ENCODE measurements at regions not wholly inside any gene's neighbourhood (a gene's known extent, or its start where the extent isn't known, plus 50 kb on each side); places are given as distances from the start of the nearest gene placed in this dataset.

DNA sequence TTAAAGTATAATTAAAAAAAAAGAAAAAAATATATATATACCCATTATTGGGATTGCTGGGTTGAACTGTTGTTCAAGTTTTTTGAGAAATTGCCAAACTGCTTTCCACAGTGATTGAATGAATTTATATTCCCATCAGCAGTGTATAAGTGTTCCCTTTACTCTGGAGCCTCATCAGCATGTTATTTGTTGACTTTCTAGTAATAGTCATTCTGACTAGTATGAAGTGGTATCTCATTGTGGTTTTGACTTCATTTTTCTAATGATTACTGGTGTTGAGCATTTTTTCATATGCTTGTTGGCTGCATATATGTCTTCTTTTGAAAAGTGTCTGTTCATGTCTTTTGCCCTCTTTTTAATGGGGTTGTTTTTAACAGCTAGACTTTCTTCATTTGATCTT is 1260.8 kb upstream of the GJE1 start:
- Histone ChIP-seq H3K27ac (no peak overlapping the region), H3K4me1 (no peaks in the 10 kb centered on the region), H3K36me3 (no peaks in the 10 kb centered on the region), H3K4me3 (no peak overlapping the region), H3K9me3 (peaks cover 0 to 4% (median 0%) of the 10 kb centered on the region in 3 donors), H3K27me3 (no peaks in the 10 kb centered on the region)
- DNase-seq, result no peak
- TF ChIP-seq POLR2A (IDR thresholded peaks at IDR 0.05), result no peak
- intact Hi-C loops (cut with DNase I), result no loop called here

DNA sequence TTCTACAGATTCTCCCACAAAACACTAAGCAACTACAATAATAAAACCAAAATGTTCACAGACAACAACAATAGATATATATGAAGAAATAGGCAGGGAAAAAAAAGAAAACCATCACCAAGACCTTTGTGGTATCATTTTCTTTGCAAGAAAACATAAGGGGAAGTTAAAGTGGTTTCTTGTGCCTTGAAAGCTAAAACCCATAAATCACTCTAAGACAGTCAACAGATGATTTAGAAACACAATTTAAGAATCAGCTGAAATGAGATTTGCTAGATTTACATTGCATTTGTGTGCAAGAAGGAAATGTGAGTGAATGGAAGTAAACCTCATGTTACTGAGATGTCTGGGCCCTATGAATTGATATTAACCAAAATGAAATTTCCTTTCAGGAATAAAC is 1265.4 kb upstream of the GJE1 start:
- Histone ChIP-seq H3K27ac (no peak overlapping the region), H3K36me3 (no peaks in the 10 kb centered on the region), H3K4me1 (no peaks in the 10 kb centered on the region), H3K27me3 (no peaks in the 10 kb centered on the region), H3K4me3 (no peak overlapping the region), H3K9me3 (peaks cover 0 to 4% (median 0%) of the 10 kb centered on the region in 3 donors)
- DNase-seq, result no peak
- TF ChIP-seq, protein P1, sequence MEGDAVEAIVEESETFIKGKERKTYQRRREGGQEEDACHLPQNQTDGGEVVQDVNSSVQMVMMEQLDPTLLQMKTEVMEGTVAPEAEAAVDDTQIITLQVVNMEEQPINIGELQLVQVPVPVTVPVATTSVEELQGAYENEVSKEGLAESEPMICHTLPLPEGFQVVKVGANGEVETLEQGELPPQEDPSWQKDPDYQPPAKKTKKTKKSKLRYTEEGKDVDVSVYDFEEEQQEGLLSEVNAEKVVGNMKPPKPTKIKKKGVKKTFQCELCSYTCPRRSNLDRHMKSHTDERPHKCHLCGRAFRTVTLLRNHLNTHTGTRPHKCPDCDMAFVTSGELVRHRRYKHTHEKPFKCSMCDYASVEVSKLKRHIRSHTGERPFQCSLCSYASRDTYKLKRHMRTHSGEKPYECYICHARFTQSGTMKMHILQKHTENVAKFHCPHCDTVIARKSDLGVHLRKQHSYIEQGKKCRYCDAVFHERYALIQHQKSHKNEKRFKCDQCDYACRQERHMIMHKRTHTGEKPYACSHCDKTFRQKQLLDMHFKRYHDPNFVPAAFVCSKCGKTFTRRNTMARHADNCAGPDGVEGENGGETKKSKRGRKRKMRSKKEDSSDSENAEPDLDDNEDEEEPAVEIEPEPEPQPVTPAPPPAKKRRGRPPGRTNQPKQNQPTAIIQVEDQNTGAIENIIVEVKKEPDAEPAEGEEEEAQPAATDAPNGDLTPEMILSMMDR (IDR thresholded peaks at IDR 0.05), result no peak
- TF ChIP-seq POLR2A (IDR thresholded peaks at IDR 0.05), result no peak
- intact Hi-C loops (cut with DNase I), result no loop called here

DNA sequence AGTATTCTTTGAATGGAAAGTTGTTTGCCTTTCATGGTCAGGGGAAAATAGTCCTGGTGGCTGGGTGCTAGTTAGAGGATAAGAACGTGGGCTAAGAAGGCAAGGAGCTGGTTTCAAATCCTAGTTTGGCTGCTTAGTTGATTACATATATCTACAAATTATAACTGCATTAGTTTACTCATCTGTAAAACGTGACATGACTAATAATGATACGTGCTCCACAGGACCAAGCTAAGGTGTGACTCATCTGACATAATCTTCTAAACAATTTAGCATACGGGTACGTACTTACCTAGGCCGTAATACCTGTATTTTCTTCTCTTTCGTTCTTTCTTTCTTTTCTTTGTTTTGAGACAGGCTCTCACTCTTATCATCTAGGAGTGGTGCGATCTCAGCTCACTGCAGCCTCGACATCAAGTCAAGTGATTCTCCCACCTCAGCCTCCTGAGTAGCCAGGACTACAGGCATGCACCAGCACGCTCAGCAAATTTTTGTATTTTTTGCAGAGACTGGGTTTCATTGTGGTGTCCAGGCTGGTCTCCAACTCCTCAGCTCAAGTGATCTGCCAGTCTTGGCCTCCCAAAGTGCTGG is 1274.2 kb upstream of the GJE1 start:
- TF ChIP-seq POLR2A (IDR thresholded peaks at IDR 0.05), result no peak
- TF ChIP-seq, protein P1 (IDR thresholded peaks at IDR 0.05), result no peak

DNA sequence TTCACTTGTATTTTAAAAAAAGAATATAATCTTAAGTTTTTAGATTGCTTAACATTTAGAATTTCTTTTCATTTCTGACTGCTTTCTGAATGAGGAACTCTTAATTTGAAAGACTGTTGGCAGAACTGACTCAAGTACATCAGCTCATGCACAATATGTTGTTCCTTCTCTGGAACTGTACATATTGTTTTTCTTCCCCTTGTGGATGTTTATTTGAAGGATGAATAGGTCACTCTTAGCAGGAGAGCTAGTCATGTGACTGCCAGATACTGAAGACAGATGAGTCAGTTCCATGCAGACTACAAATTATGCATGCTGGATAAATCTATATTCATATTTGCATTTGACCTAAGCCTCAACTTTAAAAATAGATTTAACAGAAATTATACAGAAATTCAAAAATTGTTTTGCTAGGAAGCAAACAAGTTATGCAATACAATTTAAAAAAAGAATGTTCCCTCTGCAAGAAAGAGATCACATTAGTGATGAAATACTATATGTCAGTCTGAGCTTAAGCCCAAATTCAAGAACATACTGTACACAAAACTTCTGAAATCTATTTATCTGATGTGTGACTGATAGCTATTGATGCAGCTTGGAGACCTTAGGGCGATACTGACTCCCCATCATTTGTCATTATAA is 1274.9 kb upstream of the GJE1 start:
- WGBS, 2 donors, result 46 to 67% methylated on average over 1 of the region's 1 CpG

More for the DNA sequence above, 1274.2 kb upstream of the GJE1 start:
- WGBS, 2 donors, result 31 to 44% methylated on average over 10 of the region's 10 CpGs
- H3K9me3 ChIP-seq, result no peaks in the 10 kb centered on the region
- peak overlapping the region in 1 of 4 donors; percentile 4 for H3K4me3 ChIP-seq
- H3K36me3 ChIP-seq, result no peaks in the 10 kb centered on the region
- peaks cover 0 to 30% (median 2%) of the 10 kb centered on the region in 3 donors for H3K4me1 ChIP-seq
- intact Hi-C loops (cut with DNase I), result no loop called here
- H3K27me3 ChIP-seq, result no peaks in the 10 kb centered on the region
- DNase-seq, result no peak
- peak overlapping the region; percentile 7 to 72 (median 54) for H3K27ac ChIP-seq

DNA sequence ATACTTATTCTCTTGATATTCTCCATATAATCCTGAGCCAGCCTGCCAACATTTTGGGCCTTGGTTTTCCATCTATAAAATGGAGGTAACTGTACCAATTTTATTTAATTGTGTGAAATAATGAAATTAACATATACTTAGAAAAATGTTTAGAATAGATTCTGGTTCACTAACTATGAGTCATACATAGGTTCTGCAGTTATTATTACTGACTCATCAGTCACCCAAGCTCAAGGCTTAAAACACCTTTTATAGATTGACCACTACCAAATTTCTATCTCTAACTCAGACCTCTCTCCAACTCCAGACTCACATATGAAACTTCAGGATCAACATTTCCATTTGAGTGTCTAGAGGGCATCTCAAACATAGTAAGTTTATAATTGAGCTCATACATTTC is 1277.2 kb upstream of the GJE1 start:
- TF ChIP-seq POLR2A (IDR thresholded peaks at IDR 0.05), result no peak
- TF ChIP-seq, protein P1 (IDR thresholded peaks at IDR 0.05), result no peak
- no peaks in the 10 kb centered on the region for H3K9me3 ChIP-seq
- H3K27me3 ChIP-seq, result no peaks in the 10 kb centered on the region
- H3K27ac ChIP-seq, result no peak overlapping the region
- intact Hi-C loops (cut with DNase I), result no loop called here
- H3K4me1 ChIP-seq, result peaks cover 0 to 30% (median 2%) of the 10 kb centered on the region in 3 donors
- DNase-seq, result no peak
- H3K36me3 ChIP-seq, result no peaks in the 10 kb centered on the region
- no peak overlapping the region for H3K4me3 ChIP-seq

More for the DNA sequence above, 1274.9 kb upstream of the GJE1 start:
- H3K4me1 ChIP-seq, result peaks cover 0 to 30% (median 2%) of the 10 kb centered on the region in 3 donors
- intact Hi-C loops (cut with DNase I), result no loop called here
- no peak overlapping the region for H3K4me3 ChIP-seq
- H3K36me3 ChIP-seq, result no peaks in the 10 kb centered on the region
- TF ChIP-seq POLR2A (IDR thresholded peaks at IDR 0.05), result no peak
- TF ChIP-seq, protein P1 (IDR thresholded peaks at IDR 0.05), result peak in 1 of 6 experiments; percentile 8
- no peaks in the 10 kb centered on the region for H3K27me3 ChIP-seq
- H3K27ac ChIP-seq, result peak overlapping the region; percentile 7 to 72 (median 54)
- DNase-seq, result no peak
- no peaks in the 10 kb centered on the region for H3K9me3 ChIP-seq
